COLO829 (cell line): ENCODE measurements at regions not wholly inside any gene's neighbourhood (a gene's known extent, or its start where the extent isn't known, plus 50 kb on each side); places are given as distances from the start of the nearest gene placed in this dataset.
"Not testable (repeated sequence)": the region's sequence is repeated elsewhere in the genome, so short reads cannot be mapped to it uniquely, and the experiment has no call there.

Experiments
- DNase-seq: peaks from one replicate; pipeline ENCODE4 v3.0.0; 2012; ENCODE audit warnings: low spot score

- no peak for DNase-seq
Measured at GRCh38 chrX:45571453-45571852, 370.8 kb upstream of the DIPK2B start.

- DNase-seq = no peak
Measured at GRCh38 chrX:45566456-45566855, 365.8 kb upstream of the DIPK2B start.

- no peak for DNase-seq
Measured at GRCh38 chrX:45557387-45557786, 356.7 kb upstream of the DIPK2B start.

GRCh38 chrX:45554736-45555135 lies 354.1 kb upstream of the DIPK2B start:
- DNase-seq = no peak

- no peak for DNase-seq
Measured at GRCh38 chrX:45553417-45553816, 352.7 kb upstream of the DIPK2B start.

GRCh38 chrX:45546697-45547096 lies 346.0 kb upstream of the DIPK2B start:
- not testable (repeated sequence) for DNase-seq

GRCh38 chrX:45540181-45540580 lies 339.5 kb upstream of the DIPK2B start:
- no peak for DNase-seq

GRCh38 chrX:45537936-45538335 lies 337.3 kb upstream of the DIPK2B start:
- DNase-seq = no peak

GRCh38 chrX:45527834-45528233 lies 327.2 kb upstream of the DIPK2B start:
- no peak for DNase-seq

GRCh38 chrX:45524805-45525204 lies 324.1 kb upstream of the DIPK2B start:
- DNase-seq = no peak

GRCh38 chrX:45524296-45524695 lies 323.6 kb upstream of the DIPK2B start:
- DNase-seq = no peak

- DNase-seq = no peak
Measured at GRCh38 chrX:45518552-45518951, 317.9 kb upstream of the DIPK2B start.

GRCh38 chrX:45517090-45517973 lies 316.7 kb upstream of the DIPK2B start:
- DNase-seq = no peak

GRCh38 chrX:45515262-45516215 lies 314.9 kb upstream of the DIPK2B start:
- DNase-seq = peak; percentile 31

GRCh38 chrX:45513042-45513441 lies 312.4 kb upstream of the DIPK2B start:
- DNase-seq = peak; percentile 3

- peak; percentile 14 for DNase-seq
Measured at GRCh38 chrX:45508454-45508853, 307.8 kb upstream of the DIPK2B start.

- no peak for DNase-seq
Measured at GRCh38 chrX:45506149-45506730, 305.6 kb upstream of the DIPK2B start.

- DNase-seq = no peak
Measured at GRCh38 chrX:45505214-45505613, 304.5 kb upstream of the DIPK2B start.

- DNase-seq = not testable (repeated sequence)
Measured at GRCh38 chrX:45503787-45504362, 303.2 kb upstream of the DIPK2B start.

GRCh38 chrX:45502396-45502795 lies 301.7 kb upstream of the DIPK2B start:
- no peak for DNase-seq

- DNase-seq = no peak
Measured at GRCh38 chrX:45497290-45497689, 296.6 kb upstream of the DIPK2B start.

- no peak for DNase-seq
Measured at GRCh38 chrX:45485719-45486118, 285.0 kb upstream of the DIPK2B start.
